ENCODE measurements at regions not wholly inside any gene's neighbourhood (a gene's known extent, or its start where the extent isn't known, plus 50 kb on each side); places are given as distances from the start of the nearest gene placed in this dataset.

- no peak for TF ChIP-seq ZNF133 (CRISPR knock-in tag; IDR thresholded peaks at IDR 0.05)
Observed at GRCh38 chr4:147327322-147327721, 153.6 kb upstream of the EDNRA start (continued).

- POLR2A ChIA-PET = no interaction called here
- Histone ChIP-seq H3K9ac (ENCODE audit: insufficient read depth in 1 of 2, low read depth in 2 of 2, low read length in 2 of 2) (no peak overlapping the region), H3K9me3 (replicated peaks; ENCODE audit: control insufficient read depth, insufficient read depth, low read depth, low read length) (no peaks in the 10 kb centered on the region), H2AFZ (ENCODE audit: low read depth, low read length) (no peak overlapping the region), H3K27me3 (ENCODE audit: control insufficient read depth in 2 of 2, insufficient read depth in 2 of 2, low read length in 2 of 2) (no peaks in the 10 kb centered on the region), H3K4me1 (replicated peaks in 1 of 2; ENCODE audit: control insufficient read depth in 2 of 2, insufficient read depth in 2 of 2, low read length in 2 of 2) (no peaks in the 10 kb centered on the region), H3K27ac (ENCODE audit: extremely low read depth, low read depth, low read length) (no peak overlapping the region), H3K79me2 (ENCODE audit: control insufficient read depth, insufficient read depth, low read length) (no peaks in the 10 kb centered on the region), H3K4me3 (no peak overlapping the region), H4K20me1 (replicated peaks; ENCODE audit: control insufficient read depth, insufficient read depth, low read length) (no peaks in the 10 kb centered on the region), H3K36me3 (ENCODE audit: control insufficient read depth, insufficient read depth, low read length) (no peaks in the 10 kb centered on the region), H3K9me1 (ENCODE audit: control insufficient read depth, insufficient read depth, low read length) (no peaks in the 10 kb centered on the region), H3K4me2 (ENCODE audit: insufficient read depth, low read length) (no peak overlapping the region)
- TF ChIP-seq SRF (CRISPR knock-in tag; IDR thresholded peaks at IDR 0.05) (no peak), NFIC (IDR thresholded peaks at IDR 0.05) (no peak), ZFPM2 (CRISPR knock-in tag; IDR thresholded peaks at IDR 0.05) (no peak), FOXA1 (IDR thresholded peaks at IDR 0.05; ENCODE audit: borderline replicate concordance) (no peak), ZNF444 (CRISPR knock-in tag; IDR thresholded peaks at IDR 0.05) (no peak), TCFL5 (CRISPR knock-in tag; conservative IDR thresholded peaks at IDR 0.05) (no peak), ETS2 (tag; IDR thresholded peaks at IDR 0.05; ENCODE audit: borderline replicate concordance, poor library complexity, severe bottlenecking) (no peak), SNIP1 (IDR thresholded peaks at IDR 0.05; ENCODE audit: low read depth) (no peak), KDM2B (CRISPR knock-in tag; IDR thresholded peaks at IDR 0.05) (no peak), PHB2 (IDR thresholded peaks at IDR 0.05; ENCODE audit: low read depth) (no peak)
- intact Hi-C loops (cut with micrococcal nuclease) = no loop called here
- CTCF ChIA-PET (ENCODE audit: low intra/inter-chr PET ratio) = no interaction called here
- no peak for DNase-seq (ENCODE audit: extremely low read depth in 1 of 4, low spot score in 3 of 4)
- no TSS peak for BruUV-seq (replicated peaks)
- 0% methylated on average over 2 of the region's 2 CpGs for WGBS (ENCODE audit: insufficient coverage, low coverage, missing lambda C conversion rate)
- no peak for FAIRE-seq
- in situ Hi-C loops (cut with MboI) = no loop called here
- no peak for ATAC-seq
Observed at GRCh38 chr4:147328189-147328588, 152.7 kb upstream of the EDNRA start.
